D721Med (cell line): ENCODE measurements at regions not wholly inside any gene's neighbourhood (a gene's known extent, or its start where the extent isn't known, plus 50 kb on each side); places are given as distances from the start of the nearest gene placed in this dataset.

Experiments used
- DNase-seq: peaks from one replicate; pipeline ENCODE4 v3.0.0; 2011; ENCODE audit warnings: low spot score; ENCODE audit not compliant: insufficient read length
- FAIRE-seq: peaks from 2 replicates; lab custom pipeline; 2011; peaks lifted over from hg19 to GRCh38; lab: Jason Lieb, UNC
- TF ChIP-seq, protein P1 (sequence below): IDR thresholded peaks from 2 replicates; pipeline ENCODE4 v1.5.1; 2012; ENCODE audit warnings: mild to moderate bottlenecking, control low read depth; ENCODE audit not compliant: insufficient read depth; ENCODE audit errors: missing control alignments

DNA sequence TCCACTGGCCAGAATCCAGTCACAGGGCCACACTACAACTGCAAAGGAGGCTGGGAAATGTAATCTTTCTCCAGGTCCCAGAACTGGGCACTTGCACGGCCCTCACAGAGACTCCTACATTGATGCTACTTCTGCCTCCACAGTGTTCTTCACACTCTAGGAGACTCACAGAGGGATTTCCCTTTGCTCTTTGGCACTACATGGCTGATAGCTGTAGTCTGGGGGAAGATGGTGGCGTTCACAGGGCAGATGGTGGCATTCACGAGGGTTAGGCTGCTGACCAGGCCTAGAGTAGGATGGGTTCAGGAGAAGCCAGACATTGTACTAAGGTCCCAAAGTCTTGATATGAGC is 151.1 kb downstream of the NUAK1 start:
- TF ChIP-seq, protein P1, sequence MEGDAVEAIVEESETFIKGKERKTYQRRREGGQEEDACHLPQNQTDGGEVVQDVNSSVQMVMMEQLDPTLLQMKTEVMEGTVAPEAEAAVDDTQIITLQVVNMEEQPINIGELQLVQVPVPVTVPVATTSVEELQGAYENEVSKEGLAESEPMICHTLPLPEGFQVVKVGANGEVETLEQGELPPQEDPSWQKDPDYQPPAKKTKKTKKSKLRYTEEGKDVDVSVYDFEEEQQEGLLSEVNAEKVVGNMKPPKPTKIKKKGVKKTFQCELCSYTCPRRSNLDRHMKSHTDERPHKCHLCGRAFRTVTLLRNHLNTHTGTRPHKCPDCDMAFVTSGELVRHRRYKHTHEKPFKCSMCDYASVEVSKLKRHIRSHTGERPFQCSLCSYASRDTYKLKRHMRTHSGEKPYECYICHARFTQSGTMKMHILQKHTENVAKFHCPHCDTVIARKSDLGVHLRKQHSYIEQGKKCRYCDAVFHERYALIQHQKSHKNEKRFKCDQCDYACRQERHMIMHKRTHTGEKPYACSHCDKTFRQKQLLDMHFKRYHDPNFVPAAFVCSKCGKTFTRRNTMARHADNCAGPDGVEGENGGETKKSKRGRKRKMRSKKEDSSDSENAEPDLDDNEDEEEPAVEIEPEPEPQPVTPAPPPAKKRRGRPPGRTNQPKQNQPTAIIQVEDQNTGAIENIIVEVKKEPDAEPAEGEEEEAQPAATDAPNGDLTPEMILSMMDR, result no peak
- FAIRE-seq (no peak), DNase-seq (no peak)

DNA sequence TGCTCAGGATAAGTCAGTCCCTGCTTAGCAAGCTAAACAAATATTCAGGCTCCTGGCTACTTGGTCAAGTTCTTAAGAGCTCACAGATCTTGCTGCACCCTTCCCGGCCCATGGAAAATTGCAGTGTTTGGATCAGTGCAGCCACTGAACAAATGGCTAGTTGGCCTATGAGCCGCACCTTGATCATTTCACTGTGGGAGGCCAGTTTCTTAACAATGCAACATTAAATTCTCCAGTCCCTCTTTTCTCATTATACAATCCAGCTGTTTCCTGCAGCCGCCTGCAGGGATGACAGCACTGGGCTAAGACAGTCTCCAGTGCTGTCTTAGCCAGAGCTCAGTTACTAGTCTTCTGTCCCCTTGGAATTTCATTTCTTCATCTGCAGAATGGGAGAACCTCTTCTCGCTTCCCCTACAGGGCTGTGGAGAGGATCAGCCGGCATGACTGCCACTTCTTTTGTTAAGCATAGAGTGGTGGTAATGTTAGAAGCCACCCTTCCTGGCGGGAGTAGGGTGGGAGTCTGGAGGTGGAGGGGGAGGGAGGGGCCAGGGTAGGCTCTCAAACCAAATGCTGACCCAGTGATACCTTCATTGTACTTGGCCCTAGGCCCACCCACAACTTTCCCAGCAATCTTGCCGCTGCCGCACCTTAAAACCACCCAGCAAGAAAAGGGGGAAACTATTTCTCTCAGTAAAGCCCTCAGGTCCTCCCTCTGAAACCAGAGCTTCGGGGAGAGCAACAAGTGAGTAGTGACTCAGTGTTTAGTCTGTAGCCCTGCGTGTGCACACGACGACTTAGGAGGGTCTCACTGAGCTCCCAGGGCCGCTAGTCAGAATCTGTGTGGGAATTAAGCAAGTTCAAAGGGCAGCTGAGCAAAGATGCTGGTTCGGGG is 145.7 kb downstream of the NUAK1 start:
- DNase-seq (no peak), FAIRE-seq (no peak)
- TF ChIP-seq, protein P1, result no peak

DNA sequence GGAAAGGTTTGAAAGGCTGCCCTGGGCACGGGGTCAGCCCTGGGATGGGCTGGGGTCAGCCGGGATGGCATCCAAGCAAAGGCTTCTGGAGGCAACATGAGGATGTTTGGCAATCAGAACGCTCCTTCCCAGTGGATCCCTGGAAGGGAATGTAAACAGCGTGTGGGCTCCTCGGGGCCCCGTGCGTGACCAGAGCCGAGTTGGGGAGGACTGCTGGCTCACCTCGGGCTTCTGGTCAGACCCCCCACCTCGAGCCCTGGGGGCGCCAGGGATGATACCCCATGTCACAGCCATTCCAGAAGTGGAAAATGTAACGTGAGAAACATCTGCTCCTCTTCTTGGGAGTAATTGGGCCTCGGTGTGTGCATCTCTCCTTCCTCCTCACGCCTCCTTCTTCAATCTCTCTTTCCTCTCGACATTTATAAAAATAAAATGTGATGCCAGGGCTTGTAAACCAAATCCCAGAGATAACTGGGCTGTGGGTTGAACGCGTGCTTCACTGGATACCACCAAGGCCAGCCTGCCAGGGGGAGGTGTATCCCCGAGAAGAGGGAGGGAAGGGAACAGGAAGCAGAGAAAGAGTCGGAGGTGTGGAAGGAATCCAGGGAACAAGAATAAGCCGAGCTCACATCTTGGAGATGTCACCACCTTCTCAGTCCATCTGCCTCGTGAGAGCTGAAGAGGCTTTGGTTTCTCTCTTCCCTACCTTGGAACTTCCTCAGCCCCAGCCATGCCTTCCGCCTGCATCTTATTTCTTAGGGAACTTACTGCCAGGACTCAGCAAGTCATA is 144.8 kb downstream of the NUAK1 start:
- DNase-seq, result no peak
- FAIRE-seq, result no peak
- TF ChIP-seq, protein P1, result no peak

DNA sequence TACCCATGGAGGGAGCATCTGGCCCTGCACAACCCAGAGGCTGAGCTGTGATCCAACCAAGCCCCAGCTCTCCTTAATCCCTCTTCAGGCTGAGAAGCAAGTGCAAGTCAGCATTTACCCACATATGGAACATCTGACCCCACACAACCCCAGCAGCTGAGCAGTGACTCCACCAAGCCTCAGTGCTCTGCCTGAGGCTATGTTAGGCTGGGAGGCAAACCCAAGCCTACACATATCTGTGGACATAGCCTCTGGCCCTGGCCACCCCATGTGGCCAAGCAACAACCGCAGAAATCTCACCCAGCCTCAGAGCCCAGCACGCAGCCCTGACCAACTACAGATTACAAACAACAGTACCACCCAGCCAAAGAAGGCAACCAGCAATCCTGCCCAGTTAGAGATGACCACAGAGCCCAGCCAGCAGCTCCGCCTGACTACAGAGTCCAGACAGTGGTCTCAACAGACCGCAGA is 142.8 kb downstream of the NUAK1 start:
- DNase-seq (no peak), FAIRE-seq (no peak)
- TF ChIP-seq, protein P1, result no peak

DNA sequence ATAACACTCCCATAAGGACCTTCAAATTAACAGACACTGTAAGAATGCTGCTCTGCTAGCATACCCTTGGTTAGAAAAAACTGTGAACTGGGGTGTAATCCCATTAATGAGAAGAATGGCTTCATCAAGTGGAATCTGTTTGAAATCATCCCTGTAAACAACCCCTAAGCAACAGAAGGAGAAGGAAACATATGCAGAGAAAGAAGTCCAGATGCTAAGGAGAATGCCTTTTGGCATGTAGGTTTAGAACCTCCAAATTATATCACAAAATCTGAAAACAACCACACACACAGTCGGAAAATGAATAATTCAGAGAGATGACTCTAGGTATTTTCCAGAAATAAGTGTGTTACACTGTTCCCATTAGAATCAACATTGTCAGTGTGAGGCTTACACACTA is 140.2 kb downstream of the NUAK1 start:
- FAIRE-seq (no peak), DNase-seq (no peak)
- TF ChIP-seq, protein P1, result no peak

DNA sequence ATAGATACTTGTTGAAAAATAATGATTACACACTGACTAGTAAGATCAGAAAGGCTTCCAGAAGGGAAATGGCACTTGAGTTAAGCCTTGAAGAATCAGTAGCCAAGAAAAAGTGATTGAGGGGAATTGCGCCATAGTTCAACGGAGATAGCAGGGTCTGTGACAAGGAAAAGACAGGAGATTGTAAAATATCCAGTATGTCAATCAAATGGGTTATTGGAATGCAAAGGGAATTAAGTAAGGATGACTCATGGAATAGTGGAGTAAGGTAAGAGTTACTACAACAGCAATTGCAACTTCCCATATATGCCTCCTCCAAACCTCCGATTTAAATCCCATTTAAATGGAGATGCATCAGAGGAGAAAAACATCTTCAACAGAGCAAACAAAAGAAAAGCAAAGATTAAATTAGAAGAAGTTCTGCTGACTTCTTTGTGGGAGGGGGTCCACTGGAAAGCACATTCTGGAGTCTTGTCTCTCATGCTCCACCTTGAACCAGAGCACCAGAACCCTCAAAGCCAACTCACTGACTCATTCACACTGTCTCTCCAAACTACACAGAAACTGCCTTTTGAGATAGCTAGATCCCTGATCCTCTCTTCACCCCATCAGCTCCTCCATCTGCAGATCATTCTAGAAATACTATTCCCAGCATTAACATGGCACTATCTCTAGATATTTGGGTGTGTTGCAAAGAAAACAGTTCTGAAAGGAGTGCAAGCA is 138.2 kb downstream of the NUAK1 start:
- DNase-seq, result no peak
- FAIRE-seq, result no peak
- TF ChIP-seq, protein P1, result no peak
